HG02884 (cell line): ENCODE measurements at regions not wholly inside any gene's neighbourhood (a gene's known extent, or its start where the extent isn't known, plus 50 kb on each side); places are given as distances from the start of the nearest gene placed in this dataset.
"Not testable (repeated sequence)": the region's sequence is repeated elsewhere in the genome, so short reads cannot be mapped to it uniquely, and the experiment has no call there.

Source experiments
- ATAC-seq: cut with Tn5 transposase; IDR thresholded peaks from one replicate; pipeline ENCODE4 v1.9.1; 2021; ENCODE audit warnings: mild to moderate bottlenecking, moderate library complexity; ENCODE audit not compliant: unreplicated experiment

GRCh38 chr2:63692002-63692606, 103.3 kb downstream of the MDH1 start:
- ATAC-seq = no peak

- no peak for ATAC-seq
Observed at GRCh38 chr2:63695583-63695982, 106.8 kb downstream of the MDH1 start.

GRCh38 chr2:63696496-63696895, 107.7 kb downstream of the MDH1 start:
- ATAC-seq = no peak

- no peak for ATAC-seq
Observed at GRCh38 chr2:63697160-63697559, 108.4 kb downstream of the MDH1 start.

GRCh38 chr2:63698786-63699548, 110.2 kb downstream of the MDH1 start:
- peak; percentile 84 for ATAC-seq

GRCh38 chr2:63699549-63699839, 110.7 kb downstream of the MDH1 start:
- ATAC-seq = no peak

GRCh38 chr2:63700271-63700670, 111.5 kb downstream of the MDH1 start:
- no peak for ATAC-seq

- ATAC-seq = no peak
Observed at GRCh38 chr2:63701406-63701805, 112.6 kb downstream of the MDH1 start.

- not testable (repeated sequence) for ATAC-seq
Observed at GRCh38 chr2:63706084-63706483, 117.3 kb downstream of the MDH1 start.

GRCh38 chr2:63710732-63711131, 122.0 kb downstream of the MDH1 start:
- ATAC-seq = no peak

GRCh38 chr2:63712748-63713147, 124.0 kb downstream of the MDH1 start:
- no peak for ATAC-seq

GRCh38 chr2:63716146-63716545, 125.5 kb upstream of the UGP2 start:
- no peak for ATAC-seq

- ATAC-seq = no peak
Observed at GRCh38 chr2:63719052-63719451, 122.6 kb upstream of the UGP2 start.

- ATAC-seq = no peak
Observed at GRCh38 chr2:63721082-63721424, 120.6 kb upstream of the UGP2 start.

- ATAC-seq = not testable (repeated sequence)
Observed at GRCh38 chr2:63722284-63722683, 119.4 kb upstream of the UGP2 start.

- no peak for ATAC-seq
Observed at GRCh38 chr2:63723709-63724108, 118.0 kb upstream of the UGP2 start.

GRCh38 chr2:63725212-63725611, 116.5 kb upstream of the UGP2 start:
- ATAC-seq = not testable (repeated sequence)

- ATAC-seq = no peak
Observed at GRCh38 chr2:63729362-63729761, 112.3 kb upstream of the UGP2 start.

- ATAC-seq = no peak
Observed at GRCh38 chr2:63729831-63730230, 111.9 kb upstream of the UGP2 start.

- no peak for ATAC-seq
Observed at GRCh38 chr2:63734510-63734909, 107.2 kb upstream of the UGP2 start.

- no peak for ATAC-seq
Observed at GRCh38 chr2:63735263-63735662, 106.4 kb upstream of the UGP2 start.

- ATAC-seq = no peak
Observed at GRCh38 chr2:63735931-63736330, 105.8 kb upstream of the UGP2 start.

GRCh38 chr2:63736354-63736753, 105.3 kb upstream of the UGP2 start:
- no peak for ATAC-seq
